ENCODE measurements at regions not wholly inside any gene's neighbourhood (a gene's known extent, or its start where the extent isn't known, plus 50 kb on each side); places are given as distances from the start of the nearest gene placed in this dataset.
"Not testable (repeated sequence)": the region's sequence is repeated elsewhere in the genome, so short reads cannot be mapped to it uniquely, and the experiment has no call there.

DNA sequence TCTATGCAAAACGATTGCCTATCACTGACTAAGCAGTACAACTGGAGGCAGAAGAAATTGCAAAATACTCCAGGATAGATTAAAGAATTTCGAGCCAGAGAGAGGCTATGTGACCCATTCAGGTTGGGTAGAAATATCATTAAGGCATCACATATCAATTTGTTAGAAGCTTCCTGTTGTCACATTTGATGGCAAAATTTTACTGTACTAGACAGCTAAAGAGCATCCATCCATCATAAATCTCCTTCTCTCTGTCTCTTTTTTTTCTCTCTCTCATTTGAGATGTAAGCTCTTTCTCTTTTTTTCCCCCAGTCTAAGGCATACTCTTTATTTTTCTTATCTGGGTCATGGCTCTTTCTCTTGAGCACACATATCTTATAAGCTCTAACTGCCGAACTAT lies 155.7 kb downstream of the EVA1A start:
- Mint-ChIP-seq H3K9me3 (ENCODE audit: low read depth) (peaks cover 3% of the 10 kb centered on the region), H3K4me1 (ENCODE audit: low read depth) (no peaks in the 10 kb centered on the region), H3K27me3 (no peaks in the 10 kb centered on the region), H3K36me3 (ENCODE audit: insufficient read depth) (no peaks in the 10 kb centered on the region), H3K4me3 (ENCODE audit: low read depth) (no peak overlapping the region), H3K27ac (no peak overlapping the region)
- TF ChIP-seq, protein P1, sequence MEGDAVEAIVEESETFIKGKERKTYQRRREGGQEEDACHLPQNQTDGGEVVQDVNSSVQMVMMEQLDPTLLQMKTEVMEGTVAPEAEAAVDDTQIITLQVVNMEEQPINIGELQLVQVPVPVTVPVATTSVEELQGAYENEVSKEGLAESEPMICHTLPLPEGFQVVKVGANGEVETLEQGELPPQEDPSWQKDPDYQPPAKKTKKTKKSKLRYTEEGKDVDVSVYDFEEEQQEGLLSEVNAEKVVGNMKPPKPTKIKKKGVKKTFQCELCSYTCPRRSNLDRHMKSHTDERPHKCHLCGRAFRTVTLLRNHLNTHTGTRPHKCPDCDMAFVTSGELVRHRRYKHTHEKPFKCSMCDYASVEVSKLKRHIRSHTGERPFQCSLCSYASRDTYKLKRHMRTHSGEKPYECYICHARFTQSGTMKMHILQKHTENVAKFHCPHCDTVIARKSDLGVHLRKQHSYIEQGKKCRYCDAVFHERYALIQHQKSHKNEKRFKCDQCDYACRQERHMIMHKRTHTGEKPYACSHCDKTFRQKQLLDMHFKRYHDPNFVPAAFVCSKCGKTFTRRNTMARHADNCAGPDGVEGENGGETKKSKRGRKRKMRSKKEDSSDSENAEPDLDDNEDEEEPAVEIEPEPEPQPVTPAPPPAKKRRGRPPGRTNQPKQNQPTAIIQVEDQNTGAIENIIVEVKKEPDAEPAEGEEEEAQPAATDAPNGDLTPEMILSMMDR (IDR thresholded peaks at IDR 0.05; ENCODE audit: unreplicated experiment), result no peak
- DNase-seq (ENCODE audit: low spot score, unreplicated experiment), result no peak

DNA sequence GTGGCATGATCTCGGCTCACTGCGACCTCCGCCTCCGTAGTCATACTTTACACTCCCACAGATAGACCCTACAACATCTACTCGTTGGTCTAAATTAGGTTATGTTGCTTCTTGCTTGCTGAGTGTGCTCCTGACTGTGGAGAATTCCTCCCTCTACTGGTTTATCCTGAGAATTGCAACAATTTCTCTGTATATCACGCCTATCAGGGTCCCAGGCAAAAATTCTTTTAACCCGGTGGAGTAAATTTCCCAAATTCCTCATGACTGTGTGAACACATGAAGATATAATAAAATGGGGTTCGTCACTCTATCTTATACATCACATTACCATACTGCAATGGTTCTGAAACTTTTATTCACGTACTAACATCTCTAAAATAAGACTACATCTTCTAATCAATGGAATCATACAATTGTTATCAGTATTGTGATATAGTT lies 156.7 kb downstream of the EVA1A start:
- no peaks in the 10 kb centered on the region for H3K36me3 Mint-ChIP-seq (ENCODE audit: insufficient read depth)
- TF ChIP-seq, protein P1 (IDR thresholded peaks at IDR 0.05; ENCODE audit: unreplicated experiment), result peak; percentile 83
- H3K4me1 Mint-ChIP-seq (ENCODE audit: low read depth), result no peaks in the 10 kb centered on the region
- no peaks in the 10 kb centered on the region for H3K9me3 Mint-ChIP-seq (ENCODE audit: low read depth)
- H3K27ac Mint-ChIP-seq, result no peak overlapping the region
- no peak overlapping the region for H3K4me3 Mint-ChIP-seq (ENCODE audit: low read depth)
- no peak for DNase-seq (ENCODE audit: low spot score, unreplicated experiment)
- no peaks in the 10 kb centered on the region for H3K27me3 Mint-ChIP-seq

DNA sequence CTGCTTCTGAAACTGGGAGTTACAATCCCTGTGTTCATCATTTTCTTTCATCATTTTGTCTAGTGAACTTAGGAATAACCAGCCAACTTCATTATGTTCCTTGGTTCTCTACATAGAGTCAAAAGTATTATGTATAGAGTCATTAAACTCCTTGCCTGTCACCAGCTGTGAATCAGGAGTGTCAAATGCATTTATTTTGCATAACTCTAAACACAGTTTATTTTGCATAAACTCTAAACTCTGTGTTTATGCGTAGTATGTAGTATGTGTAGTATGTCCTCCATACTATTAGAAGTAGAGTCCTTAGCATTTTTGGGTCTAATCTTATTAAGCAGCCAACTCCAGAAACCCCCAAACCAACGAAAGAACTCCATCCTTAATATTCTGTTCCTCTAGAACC lies 164.4 kb downstream of the EVA1A start:
- Mint-ChIP-seq H3K27me3 (no peaks in the 10 kb centered on the region), H3K36me3 (ENCODE audit: insufficient read depth) (peaks cover 2% of the 10 kb centered on the region), H3K4me1 (ENCODE audit: low read depth) (no peaks in the 10 kb centered on the region), H3K9me3 (ENCODE audit: low read depth) (peaks cover 13% of the 10 kb centered on the region), H3K4me3 (ENCODE audit: low read depth) (no peak overlapping the region), H3K27ac (no peak overlapping the region)
- TF ChIP-seq, protein P1 (IDR thresholded peaks at IDR 0.05; ENCODE audit: unreplicated experiment), result no peak
- no peak for DNase-seq (ENCODE audit: low spot score, unreplicated experiment)

DNA sequence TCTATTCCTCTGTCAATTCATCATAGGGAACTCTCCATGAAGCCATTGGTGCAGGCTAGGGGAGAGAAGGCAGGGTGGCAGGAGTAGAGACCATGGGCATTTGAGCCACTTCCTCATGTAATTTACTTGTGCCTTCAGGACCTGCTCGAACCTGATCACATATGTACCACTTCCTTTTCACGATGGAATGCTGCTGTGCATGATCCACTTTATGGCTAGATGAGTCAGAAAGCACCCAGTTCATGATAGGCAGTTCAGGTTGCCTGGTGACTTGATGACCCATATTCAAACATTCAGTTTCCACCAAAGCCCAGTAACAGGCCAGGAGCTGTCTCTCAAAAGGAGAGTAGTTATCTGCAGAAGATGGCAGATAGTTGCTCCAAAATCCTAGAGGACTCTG lies 166.0 kb downstream of the EVA1A start:
- peaks cover 13% of the 10 kb centered on the region for H3K9me3 Mint-ChIP-seq (ENCODE audit: low read depth)
- H3K4me3 Mint-ChIP-seq (ENCODE audit: low read depth); H3K36me3 Mint-ChIP-seq (ENCODE audit: insufficient read depth); DNase-seq (ENCODE audit: low spot score, unreplicated experiment); H3K4me1 Mint-ChIP-seq (ENCODE audit: low read depth); H3K27ac Mint-ChIP-seq; H3K27me3 Mint-ChIP-seq: not testable (repeated sequence)

DNA sequence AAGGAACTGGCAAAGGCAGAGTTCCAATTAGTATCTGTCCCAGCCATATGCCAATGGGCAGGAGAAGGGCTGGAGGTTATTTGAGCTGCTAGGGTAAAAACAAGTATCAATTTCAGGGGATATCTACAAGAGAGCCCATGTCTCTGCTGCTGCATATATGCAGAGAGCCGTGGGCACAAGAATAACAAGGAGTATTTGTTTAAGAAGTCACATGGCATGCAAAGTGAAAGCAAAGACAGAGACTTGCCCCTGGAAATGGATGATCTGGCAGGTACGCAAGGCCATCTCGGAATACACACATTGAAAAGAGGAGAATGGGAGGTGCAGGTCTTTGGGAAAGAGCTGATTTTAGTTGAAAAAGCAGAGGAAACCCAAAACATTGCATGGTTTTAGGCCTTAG lies 170.6 kb downstream of the EVA1A start:
- Mint-ChIP-seq H3K36me3 (ENCODE audit: insufficient read depth) (no peaks in the 10 kb centered on the region), H3K27ac (no peak overlapping the region), H3K4me1 (ENCODE audit: low read depth) (no peaks in the 10 kb centered on the region), H3K9me3 (ENCODE audit: low read depth) (peaks cover 12% of the 10 kb centered on the region), H3K27me3 (no peaks in the 10 kb centered on the region), H3K4me3 (ENCODE audit: low read depth) (no peak overlapping the region)
- no peak for DNase-seq (ENCODE audit: low spot score, unreplicated experiment)
- TF ChIP-seq, protein P1 (IDR thresholded peaks at IDR 0.05; ENCODE audit: unreplicated experiment), result no peak

DNA sequence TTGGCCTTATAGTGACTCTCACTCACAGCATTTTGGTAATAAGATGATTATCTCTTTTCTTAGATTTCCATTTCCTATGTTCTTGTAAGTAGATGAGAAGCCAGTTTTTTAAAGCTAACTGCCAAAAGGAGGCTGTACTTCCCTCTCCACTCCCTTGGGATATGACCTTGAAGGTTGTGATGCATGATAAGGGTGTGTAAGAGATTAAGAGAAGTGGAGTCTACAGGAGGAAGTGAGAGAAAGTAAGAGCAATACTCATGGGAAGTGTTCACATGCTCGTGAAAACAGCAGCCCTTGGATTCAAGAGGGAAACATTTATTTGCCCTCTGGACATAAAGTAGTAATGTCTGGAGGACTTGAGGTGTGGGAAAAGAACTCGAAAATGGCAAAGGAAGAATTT lies 171.5 kb downstream of the EVA1A start:
- DNase-seq (ENCODE audit: low spot score, unreplicated experiment), result no peak
- no peaks in the 10 kb centered on the region for H3K36me3 Mint-ChIP-seq (ENCODE audit: insufficient read depth)
- no peaks in the 10 kb centered on the region for H3K27me3 Mint-ChIP-seq
- H3K9me3 Mint-ChIP-seq (ENCODE audit: low read depth), result peaks cover 12% of the 10 kb centered on the region
- TF ChIP-seq, protein P1 (IDR thresholded peaks at IDR 0.05; ENCODE audit: unreplicated experiment), result no peak
- no peaks in the 10 kb centered on the region for H3K4me1 Mint-ChIP-seq (ENCODE audit: low read depth)
- no peak overlapping the region for H3K27ac Mint-ChIP-seq
- H3K4me3 Mint-ChIP-seq (ENCODE audit: low read depth), result no peak overlapping the region

Data from progenitor cell of endocrine pancreas (in vitro differentiated cells).